GM10248 (cell line): ENCODE measurements at regions not wholly inside any gene's neighbourhood (a gene's known extent, or its start where the extent isn't known, plus 50 kb on each side); places are given as distances from the start of the nearest gene placed in this dataset.

ENCODE experiments used
- CTCF ChIA-PET: fragments of 300-600 bp; sonication (Branson Sonifier 250); formaldehyde crosslinking; extraction: SDS; loops from one replicate; lab custom pipeline; 2021; ENCODE audit warnings: antibody characterized with exemption; lab: Yijun Ruan, JAX
- POLR2A ChIA-PET: fragments of 350-650 bp; sonication (Branson Sonifier 250); formaldehyde crosslinking; extraction: SDS; loops from one replicate; lab custom pipeline; 2020; ENCODE audit warnings: antibody characterized with exemption; lab: Yijun Ruan, JAX
- DNase-seq: peaks from one replicate; pipeline ENCODE4 v3.0.0; 2012; ENCODE audit errors: extremely low spot score
- CTCF ChIP-seq: IDR thresholded peaks from 2 replicates; pipeline ENCODE4 v1.5.1; 2012; ENCODE audit warnings: mild to moderate bottlenecking, low read depth; ENCODE audit errors: extremely low read depth, missing control alignments, control extremely low read depth

GRCh38 chr1:77623066-77623465, 59.4 kb downstream of the ZZZ3 start:
- no peak for TF ChIP-seq CTCF
- no peak for DNase-seq
- ChIA-PET CTCF (interaction anchor here (0.6 to 0.9 kb wide), 2 partner anchors 24 to 43 kb away, joined by 3 to 4 read pairs; no protein-coding TSS in a partner anchor), POLR2A (no interaction called here)

GRCh38 chr1:77620273-77620672, 62.2 kb downstream of the ZZZ3 start:
- TF ChIP-seq CTCF: no peak
- POLR2A ChIA-PET: no interaction called here
- CTCF ChIA-PET: interaction anchor here (0.8 to 2.6 kb wide), 2 partner anchors 13 to 20 kb away, joined by 3 to 7 read pairs; no protein-coding TSS in a partner anchor
- no peak for DNase-seq

GRCh38 chr1:77614037-77614436, 68.4 kb downstream of the ZZZ3 start:
- CTCF ChIA-PET: interaction anchor here (1.1 kb wide), 1 partner anchor 12 kb away, joined by 3 read pairs; no protein-coding TSS in a partner anchor
- POLR2A ChIA-PET: no interaction called here

More at GRCh38 chr1:77614037-77614436, 68.4 kb downstream of the ZZZ3 start:
- DNase-seq: no peak
- TF ChIP-seq CTCF: no peak
